GM21528 (cell line): ENCODE measurements at regions not wholly inside any gene's neighbourhood (a gene's known extent, or its start where the extent isn't known, plus 50 kb on each side); places are given as distances from the start of the nearest gene placed in this dataset.
"Not testable (repeated sequence)": the region's sequence is repeated elsewhere in the genome, so short reads cannot be mapped to it uniquely, and the experiment has no call there.

Experiments used
- ATAC-seq: cut with Tn5 transposase; IDR thresholded peaks from one replicate; pipeline ENCODE4 v1.9.1; 2021; ENCODE audit warnings: mild to moderate bottlenecking, moderate library complexity; ENCODE audit not compliant: unreplicated experiment, low FRiP score

DNA sequence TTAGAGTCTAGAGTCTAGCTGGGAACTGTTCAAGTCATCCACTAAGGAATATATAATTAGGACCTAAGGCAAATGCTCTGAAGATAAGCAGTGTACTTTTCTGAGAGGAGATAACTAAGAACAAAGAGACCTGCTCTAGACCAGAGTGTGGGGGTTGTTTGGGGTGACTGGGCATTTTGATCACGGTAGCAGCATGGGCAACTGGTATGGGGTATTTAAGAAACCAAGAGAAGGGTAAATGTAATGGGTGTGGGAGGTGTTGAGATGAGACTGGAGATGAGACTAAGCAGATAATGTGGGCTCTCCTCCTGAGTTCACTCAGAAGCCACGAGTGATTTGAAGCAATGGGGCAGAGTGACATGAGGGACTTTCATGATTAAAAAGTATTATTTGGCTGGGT, 1082.9 kb downstream of the GATA3 start:
- ATAC-seq, result no peak

DNA sequence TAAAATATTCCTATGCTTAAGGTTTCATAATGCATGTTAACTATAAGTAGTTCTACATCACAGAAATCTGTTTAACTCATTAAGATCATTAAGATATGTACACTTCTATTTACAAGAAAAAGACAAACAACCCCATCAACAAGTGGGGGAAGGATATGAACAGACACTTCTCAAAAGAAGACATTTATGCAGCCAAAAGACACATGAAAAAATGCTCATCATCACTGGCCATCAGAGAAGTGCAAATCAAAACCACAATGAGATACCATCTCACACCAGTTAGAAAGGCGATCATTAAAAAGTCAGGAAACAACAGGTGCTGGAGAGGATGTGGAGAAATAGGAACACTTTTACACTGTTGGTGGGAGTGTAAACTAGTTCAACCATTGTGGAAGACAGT, 1084.3 kb downstream of the GATA3 start:
- not testable (repeated sequence) for ATAC-seq

DNA sequence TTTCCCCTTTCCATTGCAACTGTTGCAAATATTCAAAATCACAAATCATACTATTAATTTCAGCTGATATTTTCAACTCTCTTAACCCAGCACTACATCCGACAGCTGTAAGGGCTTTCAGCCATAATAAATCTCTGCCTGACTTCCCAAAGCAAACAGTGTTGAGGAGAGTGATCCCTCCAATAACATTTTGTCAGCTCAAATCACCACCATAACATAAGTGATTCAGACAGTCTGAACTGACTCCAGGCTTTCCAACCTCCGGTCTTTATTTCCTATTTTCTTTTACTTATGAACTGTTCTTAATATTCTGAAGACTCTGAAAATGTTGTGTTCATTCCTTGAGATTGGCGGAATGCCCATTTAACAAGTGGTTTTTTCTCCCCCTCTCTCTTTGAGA, 1085.9 kb downstream of the GATA3 start:
- no peak for ATAC-seq

DNA sequence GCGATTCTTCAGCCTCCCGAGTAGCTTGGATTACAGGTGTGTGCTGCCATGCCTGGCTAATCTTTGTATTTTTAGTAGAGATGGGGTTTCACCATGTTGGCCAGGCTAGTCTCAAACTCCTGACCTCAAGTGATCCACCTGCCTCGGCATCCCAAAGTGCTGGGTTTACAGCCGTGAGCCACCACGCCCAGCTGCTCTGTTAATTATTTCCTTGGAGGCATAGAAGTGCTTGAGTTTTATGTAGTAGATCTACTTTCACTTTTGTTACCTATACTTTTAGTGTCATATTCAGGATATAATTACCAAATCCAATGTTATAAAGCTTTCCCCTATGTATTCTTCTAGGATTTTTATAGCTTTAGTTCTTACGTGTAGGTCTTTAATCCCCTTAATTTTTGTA, 1093.0 kb downstream of the GATA3 start:
- ATAC-seq, result no peak

DNA sequence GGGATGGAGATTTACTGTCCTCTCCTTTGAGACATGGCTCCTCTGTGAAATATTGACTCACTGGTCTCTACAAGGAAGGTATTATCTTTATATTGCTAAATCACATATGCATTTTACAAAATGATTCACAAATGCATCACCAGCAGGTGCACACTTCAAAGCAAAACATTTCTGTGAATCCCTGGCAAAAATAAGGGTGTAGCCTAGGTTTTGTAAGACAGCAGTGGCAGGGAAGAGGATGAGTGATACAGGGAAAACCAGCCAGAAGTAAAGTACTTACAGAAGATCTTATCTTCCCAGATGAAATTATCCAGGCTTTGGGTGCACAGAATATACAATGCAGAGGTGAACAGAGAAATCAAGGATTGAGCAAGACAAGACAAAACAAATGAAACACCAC, 1094.6 kb downstream of the GATA3 start:
- ATAC-seq, result no peak

DNA sequence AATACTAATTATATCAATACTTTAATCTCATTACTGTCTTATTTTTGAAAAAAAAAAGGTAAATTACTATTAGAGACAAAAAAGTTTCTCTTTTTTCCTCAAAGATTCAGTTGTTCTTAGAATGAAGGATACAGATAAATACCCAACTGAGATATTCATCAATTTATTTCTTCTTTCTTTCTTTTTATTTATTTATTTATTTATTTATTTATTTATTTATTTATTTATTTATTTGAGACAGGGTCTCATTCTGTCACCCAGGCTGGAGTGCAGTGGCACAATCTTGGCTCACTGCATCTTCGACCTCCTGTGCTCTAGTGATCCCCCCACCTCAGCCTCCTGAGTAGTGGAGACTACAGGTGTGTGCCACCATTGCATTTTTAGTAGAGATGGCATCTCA, 1098.6 kb downstream of the GATA3 start:
- not testable (repeated sequence) for ATAC-seq

DNA sequence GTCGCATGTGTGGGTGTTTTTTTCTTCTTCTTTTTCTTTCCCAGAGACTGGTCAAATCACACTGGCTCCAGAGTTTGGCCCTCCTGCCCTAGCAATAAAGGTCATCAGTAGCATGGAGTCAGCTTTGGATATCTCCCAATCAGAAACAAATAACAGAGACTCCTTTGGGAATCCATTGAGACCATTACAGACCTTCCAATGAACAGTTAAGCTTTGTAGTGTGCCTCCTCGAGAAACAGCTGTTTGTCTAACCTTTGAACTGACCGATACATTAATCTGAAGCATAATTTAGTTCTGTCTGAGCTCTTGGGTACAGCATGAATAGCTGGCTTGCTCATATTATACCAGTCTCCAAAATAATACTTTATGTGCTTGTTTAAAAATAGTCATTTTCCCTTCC, 1103.2 kb downstream of the GATA3 start:
- no peak for ATAC-seq

DNA sequence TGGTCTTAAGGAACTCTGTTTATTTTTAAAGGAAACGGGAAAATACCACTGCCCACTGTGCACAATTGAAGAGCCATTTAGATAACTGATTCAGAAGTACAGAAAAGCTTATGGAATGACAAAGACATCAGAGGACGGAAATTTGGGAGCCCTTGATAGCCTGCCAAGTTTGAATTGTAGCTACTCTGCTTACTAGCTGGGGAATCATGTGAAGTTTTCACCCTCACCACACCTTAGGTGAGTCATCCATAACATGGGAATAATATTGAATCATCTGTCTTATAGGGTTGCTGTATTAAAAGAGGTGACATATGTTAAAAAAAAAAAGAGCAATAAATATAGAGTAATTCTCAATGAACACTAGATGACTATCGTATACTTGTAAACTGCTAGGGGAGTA, 1104.2 kb downstream of the GATA3 start:
- no peak for ATAC-seq

DNA sequence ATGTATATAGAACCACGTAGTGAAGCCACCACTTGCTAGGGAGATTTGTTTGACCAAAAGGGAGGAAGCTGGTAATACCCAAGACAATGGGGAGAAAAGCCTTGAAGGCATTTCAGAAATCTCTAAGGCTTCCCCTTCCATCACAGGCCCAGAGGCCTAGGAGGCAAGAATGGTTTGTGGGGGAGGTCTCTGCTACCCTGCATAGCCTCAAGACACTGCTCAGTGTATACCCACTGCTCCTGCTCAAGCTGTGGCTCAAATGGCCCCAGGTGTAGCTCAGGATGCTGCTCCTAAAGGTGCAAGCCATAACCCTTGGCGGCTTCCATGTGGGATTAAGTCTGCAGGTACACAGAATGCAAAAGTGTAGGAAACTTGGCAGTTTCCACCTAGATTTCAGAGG, 1105.8 kb downstream of the GATA3 start:
- ATAC-seq, result no peak

DNA sequence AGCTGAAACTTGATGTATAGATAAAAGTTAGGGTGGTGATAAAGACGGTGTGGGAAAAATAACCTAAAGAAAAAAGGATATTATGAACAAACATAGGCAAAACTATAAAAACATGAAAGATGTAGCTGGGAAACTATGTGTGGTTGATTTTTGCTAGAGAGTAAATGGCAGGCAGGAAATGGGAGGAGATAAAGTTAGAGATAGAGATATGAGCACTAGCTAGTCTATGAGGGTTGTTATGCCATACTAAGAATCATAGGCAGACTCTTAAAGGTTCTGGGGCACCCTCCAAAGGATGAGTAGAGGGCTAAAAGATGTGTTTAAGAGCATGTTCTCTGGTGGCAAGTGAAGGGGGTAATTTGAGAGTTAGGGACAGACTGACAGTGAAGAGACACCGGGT, 1109.2 kb downstream of the GATA3 start:
- ATAC-seq, result no peak

DNA sequence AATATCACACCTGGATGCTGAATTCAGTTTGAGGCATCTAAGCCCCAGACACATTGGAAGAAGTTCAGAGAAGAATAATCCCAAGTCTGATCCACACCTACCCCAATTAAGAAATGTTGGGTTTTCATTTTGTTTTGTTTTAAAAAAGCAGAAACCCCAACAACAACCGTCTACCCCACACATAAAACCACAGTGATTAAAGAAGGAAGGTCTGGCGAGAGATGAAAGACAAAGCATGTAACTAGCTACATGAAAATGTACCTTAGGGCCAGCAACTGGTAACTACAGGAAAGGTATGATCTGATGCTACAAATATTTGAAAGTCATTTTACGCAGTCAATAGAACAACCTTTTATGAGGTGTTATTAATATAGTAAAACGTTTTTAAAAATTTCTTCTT, 1112.3 kb downstream of the GATA3 start:
- ATAC-seq, result no peak

DNA sequence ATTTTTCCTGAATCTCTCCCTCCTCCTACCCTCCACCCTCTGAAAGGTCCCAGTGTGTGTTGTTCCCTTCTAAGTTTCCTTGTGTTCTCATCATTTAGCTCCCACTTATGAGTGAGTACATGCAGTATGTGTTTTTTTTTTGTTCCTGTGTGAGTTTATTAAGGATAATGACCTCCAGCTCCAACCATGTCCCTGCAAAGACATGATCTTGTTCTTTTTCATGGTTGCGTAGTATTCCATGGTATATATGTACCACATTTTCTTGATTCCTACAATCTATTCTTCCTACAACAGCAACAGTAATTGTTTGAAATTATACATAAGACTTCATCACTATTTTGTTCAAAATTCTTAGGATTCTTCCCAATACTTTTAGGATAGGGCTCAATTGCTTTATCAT, 1117.8 kb downstream of the GATA3 start:
- no peak for ATAC-seq

DNA sequence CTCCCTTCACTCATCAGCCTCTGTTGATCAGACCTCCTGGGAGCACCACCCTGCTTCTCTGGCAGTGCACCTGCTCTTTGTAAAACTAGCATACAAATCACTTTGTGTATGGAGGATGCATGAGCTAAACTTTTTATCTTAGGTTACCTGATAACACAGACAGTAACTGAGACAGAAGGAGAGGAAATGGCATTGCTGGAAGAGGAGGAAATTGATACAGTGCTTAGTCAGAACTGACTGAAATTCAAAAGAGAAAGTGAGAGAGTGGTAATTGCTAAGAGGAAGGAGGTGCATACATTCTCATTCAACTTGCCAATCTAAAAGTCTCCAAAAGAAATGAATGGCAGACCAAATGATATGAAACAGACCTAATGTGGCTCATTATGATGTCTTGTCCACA, 1120.7 kb downstream of the GATA3 start:
- ATAC-seq, result no peak

DNA sequence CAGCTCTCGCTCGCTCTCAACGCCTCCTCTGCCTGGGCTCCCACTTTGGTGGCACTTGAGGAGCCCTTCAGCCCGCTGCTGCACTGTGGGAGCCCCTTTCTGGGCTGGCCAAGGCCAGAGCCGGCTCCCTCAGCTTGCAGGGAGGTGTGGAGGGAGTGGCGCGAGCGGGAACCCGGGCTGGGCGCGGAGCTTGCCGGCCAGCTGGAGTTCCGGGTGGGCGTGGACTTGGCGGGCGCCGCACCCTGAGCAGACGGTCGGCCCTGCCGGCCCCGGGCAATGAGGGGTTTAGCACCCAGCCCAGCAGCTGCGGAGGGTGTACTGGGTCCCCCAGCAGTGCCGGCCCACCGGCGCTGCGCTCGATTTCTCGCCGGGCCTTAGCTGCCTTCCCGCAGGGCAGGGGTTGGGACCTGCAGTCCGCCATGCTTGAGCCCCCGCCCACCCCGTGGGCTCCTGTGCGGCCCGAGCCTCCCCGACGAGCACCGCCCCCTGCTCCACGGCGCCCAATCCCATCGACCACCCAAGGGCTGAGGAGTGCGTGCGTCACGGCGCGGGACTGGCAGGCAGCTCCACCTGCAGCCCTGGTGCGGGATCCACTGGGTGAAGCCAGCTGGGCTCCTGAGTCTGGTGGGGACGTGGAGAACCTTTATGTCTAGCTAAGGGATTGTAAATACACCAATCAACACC, 1128.9 kb downstream of the GATA3 start:
- ATAC-seq, result not testable (repeated sequence)

DNA sequence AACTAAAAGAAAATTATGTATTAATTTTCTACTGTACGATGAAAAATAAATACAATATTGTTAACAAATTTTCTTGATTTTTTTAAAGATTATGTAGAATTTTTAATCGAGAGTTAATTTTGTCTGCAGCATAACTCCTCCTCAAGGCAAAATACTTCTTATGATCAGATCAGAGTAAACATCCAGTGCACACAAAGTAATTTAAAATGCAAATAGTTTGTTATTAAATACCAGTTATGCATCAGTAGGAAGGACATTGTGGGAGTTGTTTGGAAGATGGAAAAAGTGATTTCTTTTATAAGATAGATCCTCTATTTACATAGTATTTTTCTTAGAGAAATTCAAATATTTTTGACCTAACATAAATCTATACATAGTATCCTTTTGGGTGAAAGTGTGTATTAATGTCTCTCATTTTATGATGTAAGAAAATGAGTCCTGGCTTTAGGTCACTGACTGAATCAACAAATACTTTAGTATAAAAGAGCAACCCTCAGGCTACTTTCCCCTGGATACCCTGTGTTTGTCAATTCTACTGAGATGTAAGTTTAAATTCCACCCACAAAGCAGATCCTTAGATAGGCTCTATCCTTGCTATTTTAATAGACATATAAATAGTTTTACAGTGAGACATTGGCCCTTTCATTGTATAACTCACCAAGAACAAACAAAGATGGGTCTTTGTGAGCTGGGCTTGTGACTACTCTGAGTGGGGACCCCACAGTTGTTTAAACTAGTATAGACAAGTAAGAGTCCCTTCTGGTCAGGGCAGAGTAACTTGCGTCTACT, 1133.7 kb downstream of the GATA3 start:
- ATAC-seq, result no peak

DNA sequence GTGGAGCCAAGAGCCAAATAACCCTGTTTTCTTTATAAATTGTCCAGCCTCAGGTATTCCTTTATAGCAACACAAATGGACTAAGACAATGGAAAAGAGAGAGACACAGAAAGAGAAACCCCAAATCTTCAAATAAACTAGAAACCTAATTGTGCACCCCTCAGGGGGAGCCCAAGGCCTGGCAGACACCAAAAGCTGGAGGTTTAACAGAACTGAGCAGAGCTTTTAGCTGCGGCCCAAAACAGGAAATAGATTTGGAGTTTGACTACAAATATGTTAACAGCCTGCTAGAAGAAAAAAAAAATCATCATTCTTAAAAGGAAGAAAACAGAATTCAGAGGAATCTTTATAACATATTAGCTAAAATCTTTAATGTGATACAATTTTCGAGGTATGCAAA, 1135.0 kb downstream of the GATA3 start:
- ATAC-seq, result no peak

DNA sequence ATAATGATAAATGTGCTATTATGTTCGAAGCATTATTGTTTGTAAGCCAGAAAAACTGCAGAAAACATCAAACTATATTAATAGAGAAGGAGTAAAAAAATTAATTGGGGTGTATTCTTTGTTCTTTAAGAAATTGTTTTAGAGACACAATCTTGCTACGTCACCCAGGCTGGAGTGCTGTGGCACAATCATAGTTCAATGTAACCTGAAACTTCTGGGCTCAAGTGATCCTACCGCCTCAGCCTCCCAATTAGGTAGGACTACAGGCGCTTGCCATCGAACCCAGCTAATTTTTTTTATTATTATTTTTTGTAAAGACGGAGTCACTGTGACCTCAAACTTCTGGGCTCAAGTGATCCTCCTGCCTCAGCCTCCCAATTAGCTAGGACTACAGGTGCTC, 1138.6 kb downstream of the GATA3 start:
- ATAC-seq, result no peak

DNA sequence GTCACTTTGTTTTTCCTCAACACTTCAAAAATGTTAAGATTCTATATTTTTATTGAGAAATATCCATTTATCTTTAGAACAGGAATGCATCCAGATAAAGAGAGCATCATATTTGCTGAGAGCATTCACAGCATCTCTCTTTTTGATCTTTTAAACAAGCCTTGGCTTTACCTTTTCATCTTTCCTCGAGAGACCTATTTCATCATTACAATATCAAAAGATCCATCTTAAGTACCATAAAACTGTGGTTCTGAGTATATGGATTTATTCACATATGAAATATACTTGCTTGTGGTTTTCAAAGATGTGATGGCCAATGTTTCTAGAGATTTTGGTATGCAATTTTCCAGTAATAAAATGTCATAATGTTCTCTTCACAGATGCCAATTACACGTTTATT, 1140.9 kb downstream of the GATA3 start:
- ATAC-seq, result no peak

DNA sequence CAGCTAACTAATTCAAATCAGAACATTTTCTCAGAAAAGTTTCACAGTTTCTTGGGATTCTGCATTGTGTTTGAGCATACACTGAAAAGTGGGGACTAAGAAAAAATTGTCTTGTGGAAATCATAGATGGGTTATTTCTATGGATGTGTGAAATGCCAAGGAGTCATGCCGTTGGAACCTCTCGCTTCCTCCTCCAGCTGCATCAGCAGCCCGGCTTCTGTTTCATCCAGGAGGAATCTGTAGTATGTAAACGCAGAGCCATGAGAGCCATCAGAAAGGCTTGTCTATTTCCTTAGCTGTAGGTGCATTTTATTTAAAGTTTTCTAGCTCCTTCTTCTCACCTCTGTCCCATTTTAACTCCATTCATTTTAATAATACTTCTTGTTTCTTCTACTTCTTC, 1144.1 kb downstream of the GATA3 start:
- ATAC-seq, result no peak

DNA sequence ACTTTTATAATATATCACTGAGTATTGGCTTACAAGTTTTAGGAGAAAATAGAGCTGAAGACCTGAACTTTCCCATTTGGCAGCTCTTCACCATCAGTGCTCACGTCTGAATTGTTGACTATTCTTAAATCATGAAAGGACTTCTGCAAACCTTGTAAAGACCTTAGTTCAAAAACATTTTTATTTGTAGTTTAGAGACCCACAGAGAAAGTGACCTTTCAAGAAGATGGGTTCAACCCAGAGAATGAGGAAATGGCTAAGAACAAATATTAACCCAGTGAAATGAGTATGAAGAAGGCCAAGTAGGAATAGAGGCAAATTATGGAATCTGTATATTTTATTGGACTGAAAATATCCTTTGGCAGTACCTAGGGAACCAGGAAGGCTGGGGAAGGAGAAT, 1151.1 kb downstream of the GATA3 start:
- no peak for ATAC-seq

DNA sequence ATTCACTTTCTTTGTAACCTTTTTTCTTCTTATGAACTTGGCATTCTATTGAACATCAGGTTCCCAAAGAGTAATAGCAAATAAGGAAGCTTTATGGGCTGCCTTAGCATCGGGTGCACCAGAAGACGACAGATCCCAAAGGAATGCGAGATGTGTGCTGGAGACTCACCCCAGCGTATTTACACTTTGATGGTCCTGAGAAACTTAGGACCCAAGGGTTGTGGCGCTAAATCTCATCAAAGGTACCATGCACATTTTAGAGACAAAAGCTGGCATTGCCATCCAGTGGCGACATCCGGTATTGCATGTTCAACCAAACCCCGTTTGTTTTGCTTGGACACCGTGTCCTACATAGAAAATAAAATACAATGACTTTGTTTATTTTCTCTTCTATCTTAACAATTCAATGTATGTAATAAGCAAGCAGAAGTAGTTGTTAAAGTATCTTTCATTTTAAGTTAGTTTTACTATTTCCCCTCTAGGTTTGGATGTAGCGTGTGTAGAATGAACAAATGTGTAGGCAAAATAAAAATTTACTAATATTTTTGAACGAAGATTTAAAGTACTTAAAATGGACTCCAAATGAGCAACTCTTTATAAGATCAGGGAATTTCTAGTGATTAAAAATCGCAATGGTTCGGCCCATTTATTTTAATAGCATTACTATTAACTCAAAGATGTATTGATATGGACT, 1154.8 kb downstream of the GATA3 start:
- peak; percentile 74 for ATAC-seq

DNA sequence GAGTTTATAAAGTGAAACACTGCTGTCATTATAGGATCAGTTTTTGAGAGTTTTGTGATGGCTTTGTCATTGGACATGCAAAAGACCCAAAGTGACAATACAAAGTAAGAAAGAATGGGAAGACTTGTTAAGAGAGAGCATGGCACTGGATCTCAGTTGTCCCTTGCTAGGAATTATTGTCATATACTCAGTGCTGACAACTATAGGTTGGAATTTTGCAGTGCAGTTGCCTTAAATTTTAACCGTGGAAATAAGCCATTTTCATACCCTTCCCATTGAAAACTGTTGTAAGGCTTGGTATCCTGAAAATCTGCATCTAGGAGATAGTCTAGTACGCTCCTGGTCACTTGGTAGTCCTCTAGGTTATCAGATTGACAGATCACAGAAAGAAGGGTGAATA, 1156.7 kb downstream of the GATA3 start:
- ATAC-seq, result no peak
